ENCODE measurements at regions not wholly inside any gene's neighbourhood (a gene's known extent, or its start where the extent isn't known, plus 50 kb on each side); places are given as distances from the start of the nearest gene placed in this dataset.

DNA sequence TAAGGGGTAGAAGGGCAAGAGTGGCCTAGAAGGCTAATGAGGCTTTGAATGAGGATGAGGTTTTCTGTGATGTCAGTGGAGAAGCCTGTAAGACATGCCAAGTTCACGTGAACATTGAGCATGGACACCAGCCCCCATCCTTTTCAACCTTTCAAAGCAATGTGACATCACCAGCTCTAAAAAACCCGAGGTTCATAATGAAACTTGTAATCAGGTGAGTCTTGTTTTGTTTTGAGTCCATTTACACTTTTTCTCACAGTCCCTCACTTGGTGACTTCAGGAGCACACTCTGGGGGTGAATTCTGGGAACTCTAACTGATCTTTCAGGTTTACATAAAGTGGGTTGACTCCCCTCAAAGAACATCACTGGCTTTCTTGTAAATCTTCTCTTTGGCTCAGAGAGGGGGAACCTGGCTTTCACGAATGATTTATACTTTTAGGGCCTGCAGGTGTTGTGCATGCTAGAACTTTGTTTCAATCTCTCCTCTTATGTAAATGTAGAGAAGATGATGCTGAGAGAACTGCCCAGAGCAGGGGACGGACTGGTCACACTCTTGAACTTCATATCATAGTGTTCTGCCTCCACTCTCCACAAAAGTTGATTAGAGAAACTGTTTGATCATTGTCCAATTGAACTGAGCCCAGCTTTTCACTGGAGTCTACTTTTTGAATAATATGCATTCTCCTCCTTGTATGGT lies 224.7 kb upstream of the SATB1 start:
- Histone ChIP-seq H3K27ac (ENCODE audit: low read length) (no peak overlapping the region), H3K9me3 (ENCODE audit: insufficient read depth, low read length, severe bottlenecking) (no peaks in the 10 kb centered on the region), H3K4me1 (ENCODE audit: insufficient read depth, low read length) (no peaks in the 10 kb centered on the region), H3K4me2 (ENCODE audit: insufficient read depth, low read length) (no peak overlapping the region), H3K79me2 (ENCODE audit: insufficient read depth, low read length) (no peaks in the 10 kb centered on the region), H3K9ac (ENCODE audit: low read depth, low read length) (no peak overlapping the region), H4K20me1 (ENCODE audit: insufficient read depth, low read length) (no peaks in the 10 kb centered on the region), H2AFZ (ENCODE audit: low read depth, low read length) (no peak overlapping the region), H3K36me3 (ENCODE audit: insufficient read depth, low read length) (no peaks in the 10 kb centered on the region), H3K4me3 (ENCODE audit: low read depth in 1 of 2, low read length in 2 of 2) (no peak overlapping the region), H3K27me3 (ENCODE audit: insufficient read depth, low read length, poor library complexity) (no peaks in the 10 kb centered on the region)
- DNase-seq (no peak), ATAC-seq (ENCODE audit: insufficient read depth, low read depth) (no peak)
- no peak for TF ChIP-seq EZH2 (IDR thresholded peaks at IDR 0.05; ENCODE audit: borderline replicate concordance, low read depth, low read length, severe bottlenecking)
- TF ChIP-seq, protein P1, sequence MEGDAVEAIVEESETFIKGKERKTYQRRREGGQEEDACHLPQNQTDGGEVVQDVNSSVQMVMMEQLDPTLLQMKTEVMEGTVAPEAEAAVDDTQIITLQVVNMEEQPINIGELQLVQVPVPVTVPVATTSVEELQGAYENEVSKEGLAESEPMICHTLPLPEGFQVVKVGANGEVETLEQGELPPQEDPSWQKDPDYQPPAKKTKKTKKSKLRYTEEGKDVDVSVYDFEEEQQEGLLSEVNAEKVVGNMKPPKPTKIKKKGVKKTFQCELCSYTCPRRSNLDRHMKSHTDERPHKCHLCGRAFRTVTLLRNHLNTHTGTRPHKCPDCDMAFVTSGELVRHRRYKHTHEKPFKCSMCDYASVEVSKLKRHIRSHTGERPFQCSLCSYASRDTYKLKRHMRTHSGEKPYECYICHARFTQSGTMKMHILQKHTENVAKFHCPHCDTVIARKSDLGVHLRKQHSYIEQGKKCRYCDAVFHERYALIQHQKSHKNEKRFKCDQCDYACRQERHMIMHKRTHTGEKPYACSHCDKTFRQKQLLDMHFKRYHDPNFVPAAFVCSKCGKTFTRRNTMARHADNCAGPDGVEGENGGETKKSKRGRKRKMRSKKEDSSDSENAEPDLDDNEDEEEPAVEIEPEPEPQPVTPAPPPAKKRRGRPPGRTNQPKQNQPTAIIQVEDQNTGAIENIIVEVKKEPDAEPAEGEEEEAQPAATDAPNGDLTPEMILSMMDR (IDR thresholded peaks at IDR 0.05; ENCODE audit: borderline replicate concordance, extremely low read depth, low read length, poor library complexity, severe bottlenecking), result no peak

DNA sequence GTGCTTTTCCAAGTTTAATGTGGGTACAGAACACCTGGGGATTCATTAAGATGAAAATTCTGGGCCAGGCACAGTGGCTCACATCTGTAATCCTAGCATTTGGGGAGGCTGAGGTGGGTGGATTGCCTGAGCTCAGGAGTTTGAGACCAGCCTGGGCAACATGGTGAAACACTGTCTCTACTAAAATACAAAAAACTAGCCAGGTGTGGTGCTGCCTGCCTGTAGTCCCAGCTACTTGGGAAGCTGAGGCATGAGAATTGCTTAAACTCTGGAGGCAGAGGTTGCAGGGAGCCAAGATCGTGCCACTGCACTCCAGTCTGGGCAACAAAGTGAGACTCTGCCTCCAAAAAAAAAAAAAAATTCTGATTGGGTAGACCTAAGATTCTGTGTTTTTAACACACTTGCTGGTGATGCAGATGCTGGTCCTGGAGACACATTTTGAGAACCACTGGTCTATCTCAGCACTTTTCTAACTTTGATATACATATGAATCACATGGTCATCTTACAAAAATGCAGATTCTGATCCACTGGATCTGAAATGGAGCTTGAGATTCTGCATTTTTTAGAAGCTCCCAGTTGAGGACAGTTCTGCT lies 223.8 kb upstream of the SATB1 start:
- Histone ChIP-seq H2AFZ (ENCODE audit: low read depth, low read length) (no peak overlapping the region), H3K36me3 (ENCODE audit: insufficient read depth, low read length) (no peaks in the 10 kb centered on the region), H3K27ac (ENCODE audit: low read length) (no peak overlapping the region), H3K27me3 (ENCODE audit: insufficient read depth, low read length, poor library complexity) (no peaks in the 10 kb centered on the region), H4K20me1 (ENCODE audit: insufficient read depth, low read length) (no peaks in the 10 kb centered on the region), H3K79me2 (ENCODE audit: insufficient read depth, low read length) (no peaks in the 10 kb centered on the region), H3K9me3 (ENCODE audit: insufficient read depth, low read length, severe bottlenecking) (no peaks in the 10 kb centered on the region), H3K4me2 (ENCODE audit: insufficient read depth, low read length) (no peak overlapping the region), H3K4me1 (ENCODE audit: insufficient read depth, low read length) (no peaks in the 10 kb centered on the region), H3K4me3 (ENCODE audit: low read depth in 1 of 2, low read length in 2 of 2) (no peak overlapping the region), H3K9ac (ENCODE audit: low read depth, low read length) (no peak overlapping the region)
- no peak for ATAC-seq (ENCODE audit: insufficient read depth, low read depth)
- no peak for DNase-seq
- TF ChIP-seq, protein P1 (IDR thresholded peaks at IDR 0.05; ENCODE audit: borderline replicate concordance, extremely low read depth, low read length, poor library complexity, severe bottlenecking), result no peak
- TF ChIP-seq EZH2 (IDR thresholded peaks at IDR 0.05; ENCODE audit: borderline replicate concordance, low read depth, low read length, severe bottlenecking), result no peak

DNA sequence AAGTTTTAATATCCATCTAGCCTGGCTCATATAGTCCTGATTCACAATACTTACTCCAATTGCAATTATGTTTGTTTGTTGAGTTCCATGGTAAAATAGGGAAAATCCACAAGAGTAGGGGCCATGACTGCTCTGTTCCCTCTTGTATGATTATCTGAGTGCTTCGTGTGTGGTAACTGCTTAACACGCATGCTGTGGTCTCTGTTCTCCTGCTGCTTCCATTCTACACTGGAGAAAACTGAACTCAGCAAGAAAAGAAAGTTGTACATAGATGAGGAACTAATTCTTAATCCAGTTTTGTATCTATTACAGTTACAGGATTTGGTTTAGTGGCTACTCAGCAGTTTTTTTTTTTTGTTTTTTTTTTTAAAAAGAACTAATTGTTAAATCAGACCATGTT lies 223.0 kb upstream of the SATB1 start:
- no peaks in the 10 kb centered on the region for H4K20me1 ChIP-seq (ENCODE audit: insufficient read depth, low read length)
- H3K27me3 ChIP-seq (ENCODE audit: insufficient read depth, low read length, poor library complexity), result no peaks in the 10 kb centered on the region
- H3K4me2 ChIP-seq (ENCODE audit: insufficient read depth, low read length), result no peak overlapping the region
- H3K79me2 ChIP-seq (ENCODE audit: insufficient read depth, low read length), result no peaks in the 10 kb centered on the region
- H3K9me3 ChIP-seq (ENCODE audit: insufficient read depth, low read length, severe bottlenecking), result no peaks in the 10 kb centered on the region
- DNase-seq, result no peak
- H3K36me3 ChIP-seq (ENCODE audit: insufficient read depth, low read length), result no peaks in the 10 kb centered on the region
- H2AFZ ChIP-seq (ENCODE audit: low read depth, low read length), result no peak overlapping the region
- no peak for TF ChIP-seq EZH2 (IDR thresholded peaks at IDR 0.05; ENCODE audit: borderline replicate concordance, low read depth, low read length, severe bottlenecking)
- TF ChIP-seq, protein P1 (IDR thresholded peaks at IDR 0.05; ENCODE audit: borderline replicate concordance, extremely low read depth, low read length, poor library complexity, severe bottlenecking), result no peak
- H3K4me3 ChIP-seq (ENCODE audit: low read depth in 1 of 2, low read length in 2 of 2), result no peak overlapping the region
- no peak overlapping the region for H3K9ac ChIP-seq (ENCODE audit: low read depth, low read length)
- ATAC-seq (ENCODE audit: insufficient read depth, low read depth), result no peak
- H3K4me1 ChIP-seq (ENCODE audit: insufficient read depth, low read length), result 0 out of 2 replicates have a peak, but pooled peaks cover 3% of the 10 kb centered on the region
- H3K27ac ChIP-seq (ENCODE audit: low read length), result no peak overlapping the region

Data from DND-41 (cell line).